Neuronal stem cell (in vitro differentiated cells): ENCODE measurements at regions not wholly inside any gene's neighbourhood (a gene's known extent, or its start where the extent isn't known, plus 50 kb on each side); places are given as distances from the start of the nearest gene placed in this dataset.

Source experiments
- DNase-seq: peaks from one replicate; pipeline ENCODE4 v3.0.0-alpha.2; 2013; ENCODE audit warnings: low spot score
- H2AFZ ChIP-seq: one replicate; pipeline ENCODE4 v1.6.1; 2013; ENCODE audit warnings: mild to moderate bottlenecking, low read length, inconsistent platforms
- H2AK5ac ChIP-seq: 2 replicates; pipeline ENCODE4 v1.6.1; 2013; ENCODE audit warnings: low read depth, mild to moderate bottlenecking, inconsistent platforms, low read length, moderate library complexity, mixed read lengths
- H2BK120ac ChIP-seq: 2 replicates; pipeline ENCODE4 v1.6.1; 2013; ENCODE audit warnings: low read depth, mild to moderate bottlenecking, inconsistent platforms, low read length, moderate library complexity, mixed read lengths
- H2BK12ac ChIP-seq: one replicate; pipeline ENCODE4 v1.6.1; 2013; ENCODE audit warnings: low read length, inconsistent platforms
- H2BK15ac ChIP-seq: 2 replicates; pipeline ENCODE4 v1.6.1; 2013; ENCODE audit warnings: mild to moderate bottlenecking, low read length, inconsistent platforms, mixed read lengths
- H2BK5ac ChIP-seq: one replicate; pipeline ENCODE4 v1.6.1; 2013; ENCODE audit warnings: inconsistent platforms, mild to moderate bottlenecking, low read length, moderate library complexity
- H3K14ac ChIP-seq: one replicate; pipeline ENCODE4 v1.6.1; 2013; ENCODE audit warnings: low read length, inconsistent platforms
- H3K18ac ChIP-seq: 2 replicates; pipeline ENCODE4 v1.6.1; 2013; ENCODE audit warnings: low read length, inconsistent platforms
- H3K23ac ChIP-seq: 2 replicates; pipeline ENCODE4 v1.6.1; 2013; ENCODE audit warnings: low read depth, mild to moderate bottlenecking, mixed read lengths, low read length, inconsistent platforms; ENCODE audit not compliant: poor library complexity
- H3K27ac ChIP-seq: replicated peaks from 3 replicates; pipeline ENCODE4 v1.5.1; 2013; ENCODE audit warnings: low read length, inconsistent platforms
- H3K27me3 ChIP-seq, 3 experiments: 2 replicates each; pipeline ENCODE4 v1.6.1; 2013; ENCODE audit warnings: low read length in 3 of 3, mild to moderate bottlenecking in 2 of 3, inconsistent platforms in 1 of 3, low read depth in 1 of 3, mixed read lengths in 1 of 3, moderate library complexity in 1 of 3; ENCODE audit not compliant: control insufficient read depth in 3 of 3, insufficient read depth in 3 of 3
- H3K36me3 ChIP-seq, 2 donors: replicated peaks in 1 of 2; 2 replicates each; pipeline ENCODE4 v1.6.1; 2013; ENCODE audit warnings: low read length in 2 of 2; ENCODE audit not compliant: control insufficient read depth in 2 of 2, insufficient read depth in 2 of 2
- H3K4ac ChIP-seq: 2 replicates; pipeline ENCODE4 v1.6.1; 2013; ENCODE audit warnings: inconsistent platforms, mild to moderate bottlenecking, low read length, moderate library complexity
- H3K4me1 ChIP-seq, 2 donors: 1 replicate in 1 of 2; 2 replicates in 1 of 2; pipeline ENCODE4 v1.6.1; 2013; ENCODE audit warnings: low read length in 2 of 2, low read depth in 1 of 2; ENCODE audit not compliant: control insufficient read depth in 2 of 2, insufficient read depth in 1 of 2
- H3K4me2 ChIP-seq: one replicate; pipeline ENCODE4 v1.6.1; 2013; ENCODE audit warnings: mild to moderate bottlenecking, low read length, inconsistent platforms; ENCODE audit not compliant: insufficient read depth, poor library complexity, severe bottlenecking
- H3K4me3 ChIP-seq, 2 donors: 2 replicates each; pipeline ENCODE4 v1.5.1; 2013; ENCODE audit warnings: low read length in 2 of 2, mild to moderate bottlenecking in 2 of 2, inconsistent platforms in 1 of 2, moderate library complexity in 1 of 2
- H3K79me1 ChIP-seq: one replicate; pipeline ENCODE4 v1.6.1; 2013; ENCODE audit warnings: low read depth, mild to moderate bottlenecking, inconsistent platforms, low read length, moderate library complexity
- H3K9ac ChIP-seq: one replicate; pipeline ENCODE4 v1.6.1; 2013; ENCODE audit warnings: mild to moderate bottlenecking, low read depth, low read length, inconsistent platforms; ENCODE audit not compliant: poor library complexity
- H3K9me3 ChIP-seq, 2 donors: replicated peaks in 1 of 2; 2 replicates each; pipeline versions ENCODE3 to v1.6.1; 2013; ENCODE audit warnings: low read length in 2 of 2, mild to moderate bottlenecking in 2 of 2, inconsistent platforms in 1 of 2, low read depth in 1 of 2, mixed read lengths in 1 of 2, moderate library complexity in 1 of 2; ENCODE audit not compliant: control insufficient read depth in 2 of 2, insufficient read depth in 1 of 2
- H4K8ac ChIP-seq: one replicate; pipeline ENCODE4 v1.6.1; 2013; ENCODE audit warnings: low read depth, mild to moderate bottlenecking, inconsistent platforms, low read length, moderate library complexity
- H4K91ac ChIP-seq: one replicate; pipeline ENCODE4 v1.6.1; 2013; ENCODE audit warnings: low read length, low read depth, mild to moderate bottlenecking, inconsistent platforms; ENCODE audit not compliant: poor library complexity
- WGBS, 2 donors: extraction: QIAGEN DNeasy Blood & Tissue Kit; methylation state at CpG; one replicate each; pipeline ENCODE4 v1.1.7; 2013; ENCODE audit warnings: missing lambda C conversion rate in 2 of 2, mixed read lengths in 1 of 2; ENCODE audit not compliant: insufficient read length in 2 of 2, insufficient replicate concordance in 1 of 2; ENCODE audit errors: extremely low coverage in 2 of 2; 5-methylcytosine and 5-hydroxymethylcytosine counted together

DNA sequence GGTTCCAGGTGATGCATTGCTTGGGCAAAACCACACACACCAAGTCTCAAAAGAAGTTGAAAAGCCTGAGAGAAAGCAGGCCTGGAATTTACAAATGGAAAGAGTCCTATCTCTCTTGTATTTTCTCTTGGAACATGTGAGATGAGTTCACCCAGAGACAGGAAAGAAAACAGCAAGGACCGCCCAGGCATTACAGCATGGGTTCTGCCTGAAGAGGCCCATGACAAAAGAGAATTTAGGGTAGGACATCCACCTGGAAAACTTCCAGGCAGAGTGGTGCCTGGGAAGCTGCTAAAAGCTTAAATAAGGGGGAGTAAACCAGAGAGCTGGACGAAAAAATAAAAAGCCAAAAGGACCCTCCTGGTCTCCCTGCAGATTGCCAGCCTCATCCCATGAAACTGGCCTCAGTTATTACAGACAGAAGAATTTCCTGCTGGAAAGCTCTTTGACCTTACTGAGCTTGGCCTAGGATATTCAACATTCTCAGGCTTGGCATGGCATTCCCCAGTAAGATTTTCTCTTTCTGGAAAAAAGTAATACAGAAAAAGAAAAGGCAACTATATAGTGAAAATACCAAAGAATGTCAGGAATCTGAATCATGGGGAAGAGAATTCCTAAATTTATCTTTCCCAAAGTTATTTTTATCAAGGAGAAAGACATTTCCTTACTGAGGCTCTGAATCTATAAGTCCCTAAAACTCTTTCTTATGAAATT is 121.3 kb upstream of the NUDT4 start:
- no peak overlapping the region for H2BK15ac ChIP-seq
- no CpG with 5 or more reads among the region's 2 CpGs for WGBS, 2 donors

DNA sequence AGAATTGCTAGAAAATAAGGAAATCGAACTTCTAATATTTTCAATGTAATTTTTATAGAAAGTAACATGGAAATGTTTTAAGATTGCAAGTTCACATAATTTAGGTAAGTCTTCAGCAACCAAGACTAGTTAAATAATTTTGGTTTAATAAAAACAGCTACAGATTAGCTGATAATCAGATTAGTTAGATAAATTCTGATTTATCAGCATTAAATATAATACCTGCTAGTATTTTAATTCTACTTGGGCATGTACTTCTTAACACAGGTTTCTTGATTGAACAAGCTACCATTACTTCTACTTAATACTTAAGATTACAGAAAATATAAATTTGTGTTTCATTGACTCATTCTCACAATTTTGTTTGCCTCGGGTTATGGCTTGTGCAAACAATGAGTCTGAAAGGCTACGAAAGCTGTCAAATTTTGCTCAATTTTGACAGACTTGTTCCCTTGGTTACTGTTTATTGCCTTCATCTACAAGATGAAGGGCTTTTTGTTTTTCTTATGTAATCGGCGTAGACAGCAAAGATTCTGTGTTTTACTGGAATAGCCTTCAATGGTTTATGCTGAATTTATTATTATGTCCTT is 116.1 kb upstream of the NUDT4 start:
- H3K9ac ChIP-seq = no peak overlapping the region
- no peak overlapping the region for H3K23ac ChIP-seq
- H3K4me3 ChIP-seq = no peak overlapping the region
- no peak overlapping the region for H3K4ac ChIP-seq
- no peak overlapping the region for H2AK5ac ChIP-seq
- no peak overlapping the region for H2BK5ac ChIP-seq
- no peaks in the 10 kb centered on the region for H3K36me3 ChIP-seq
- H3K9me3 ChIP-seq = no peaks in the 10 kb centered on the region
- H4K91ac ChIP-seq = no peak overlapping the region
- no peak overlapping the region for H2BK15ac ChIP-seq
- H3K4me1 ChIP-seq = no peaks in the 10 kb centered on the region
- no peaks in the 10 kb centered on the region for H3K79me1 ChIP-seq
- H3K4me2 ChIP-seq = no peak overlapping the region
- no peak overlapping the region for H2BK120ac ChIP-seq
- no peak overlapping the region for H2AFZ ChIP-seq
- H3K14ac ChIP-seq = no peak overlapping the region
- H3K27ac ChIP-seq = no peak overlapping the region
- H3K27me3 ChIP-seq = no peaks in the 10 kb centered on the region
- no peak overlapping the region for H2BK12ac ChIP-seq
- no peak for DNase-seq
- H3K18ac ChIP-seq = no peak overlapping the region
- no peak overlapping the region for H4K8ac ChIP-seq
- WGBS, 2 donors = no CpG with 5 or more reads among the region's 5 CpGs

More for the DNA sequence above, 121.3 kb upstream of the NUDT4 start:
- DNase-seq = no peak
- Histone ChIP-seq H3K18ac (no peak overlapping the region), H4K8ac (no peak overlapping the region), H2AK5ac (no peak overlapping the region), H3K23ac (no peak overlapping the region), H3K4me2 (no peak overlapping the region), H2BK120ac (no peak overlapping the region), H3K9me3 (peaks cover 3 to 5% of the 10 kb centered on the region in 2 donors), H3K4me1 (no peaks in the 10 kb centered on the region), H3K4me3 (no peak overlapping the region), H3K9ac (no peak overlapping the region), H2AFZ (no peak overlapping the region), H3K79me1 (no peaks in the 10 kb centered on the region), H2BK12ac (no peak overlapping the region), H3K36me3 (no peaks in the 10 kb centered on the region), H3K27me3 (no peaks in the 10 kb centered on the region), H3K4ac (no peak overlapping the region), H4K91ac (no peak overlapping the region), H3K14ac (no peak overlapping the region), H2BK5ac (no peak overlapping the region), H3K27ac (no peak overlapping the region)

DNA sequence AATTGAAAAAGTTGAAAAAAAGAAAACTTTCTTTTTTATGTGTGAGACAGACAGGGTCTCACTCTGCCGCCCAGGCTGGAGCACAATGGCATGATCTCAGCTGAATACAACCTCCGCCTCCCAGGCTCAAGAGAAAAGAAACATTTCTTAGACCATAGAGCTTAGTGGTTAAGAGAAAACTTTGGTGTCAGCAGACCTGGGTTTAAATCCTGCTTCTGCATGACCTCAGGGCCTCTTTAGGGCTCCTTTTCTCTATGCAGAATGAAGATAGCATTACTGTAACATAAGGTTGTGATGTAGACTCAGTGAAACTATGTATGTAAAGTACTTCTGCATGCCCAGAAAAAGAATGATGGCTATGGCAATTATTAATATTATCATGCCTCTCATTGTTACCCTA is 104.7 kb upstream of the NUDT4 start:
- H2AFZ ChIP-seq = no peak overlapping the region
- H2BK15ac ChIP-seq = no peak overlapping the region
- H4K91ac ChIP-seq = no peak overlapping the region
- H3K36me3 ChIP-seq = no peaks in the 10 kb centered on the region
- no peak overlapping the region for H3K18ac ChIP-seq
- H2BK5ac ChIP-seq = no peak overlapping the region
- no CpG with 5 or more reads among the region's 2 CpGs for WGBS, 2 donors
- peaks cover 0 to 5% of the 10 kb centered on the region in 2 donors for H3K4me1 ChIP-seq
- H2BK12ac ChIP-seq = no peak overlapping the region
- no peak overlapping the region for H3K27ac ChIP-seq
- no peaks in the 10 kb centered on the region for H3K79me1 ChIP-seq
- no peak overlapping the region for H2BK120ac ChIP-seq
- no peak overlapping the region for H2AK5ac ChIP-seq
- no peak overlapping the region for H3K14ac ChIP-seq
- no peak overlapping the region for H3K4me2 ChIP-seq
- H3K9ac ChIP-seq = no peak overlapping the region
- H3K27me3 ChIP-seq = no peaks in the 10 kb centered on the region
- no peaks in the 10 kb centered on the region for H3K9me3 ChIP-seq
- H3K4me3 ChIP-seq = no peak overlapping the region
- no peak overlapping the region for H3K23ac ChIP-seq
- no peak overlapping the region for H4K8ac ChIP-seq
- no peak for DNase-seq
- H3K4ac ChIP-seq = no peak overlapping the region

DNA sequence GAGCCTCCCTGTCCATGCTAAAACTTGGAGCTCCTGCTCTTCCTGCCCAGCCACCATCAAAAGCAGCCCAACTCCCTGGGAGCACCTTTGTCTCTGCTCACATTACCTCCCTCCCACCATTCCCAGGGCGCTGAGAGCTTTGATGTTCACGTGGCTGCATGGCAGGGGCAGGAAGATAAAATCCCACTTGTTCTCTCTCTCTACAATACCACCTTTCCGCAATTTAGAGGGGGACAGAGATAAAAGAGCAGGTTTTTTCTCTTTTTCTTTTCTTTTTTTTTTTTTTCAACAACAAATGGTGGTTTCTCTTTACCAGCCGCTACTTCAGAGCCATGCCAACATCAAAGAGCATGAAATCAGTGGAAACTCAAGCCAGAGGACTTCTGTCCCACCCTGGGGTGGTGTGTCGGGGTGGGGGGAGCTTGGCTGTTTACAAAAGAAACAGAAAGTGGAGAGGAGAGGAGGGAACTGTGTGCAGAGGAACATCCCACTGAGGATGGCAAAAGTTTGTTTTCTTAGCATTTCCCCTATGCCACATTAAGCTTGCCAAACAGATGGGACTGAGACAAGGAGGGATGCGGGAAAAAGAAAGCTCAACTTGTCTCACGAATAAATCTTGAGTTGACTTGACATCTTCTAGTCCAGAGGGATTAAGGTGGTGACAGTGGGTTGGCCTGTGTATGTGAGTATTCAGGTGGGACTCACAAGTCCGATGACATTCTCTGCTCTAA is 103.7 kb upstream of the NUDT4 start:
- no peaks in the 10 kb centered on the region for H3K36me3 ChIP-seq
- H3K4me2 ChIP-seq = no peak overlapping the region
- H3K23ac ChIP-seq = no peak overlapping the region
- no peak overlapping the region for H3K4me3 ChIP-seq
- peaks cover 0 to 5% of the 10 kb centered on the region in 2 donors for H3K4me1 ChIP-seq
- no peaks in the 10 kb centered on the region for H3K79me1 ChIP-seq
- no peak overlapping the region for H2AK5ac ChIP-seq
- WGBS, 2 donors = no CpG with 5 or more reads among the region's 8 CpGs
- H2BK120ac ChIP-seq = no peak overlapping the region
- no peak overlapping the region for H3K18ac ChIP-seq
- H2BK15ac ChIP-seq = no peak overlapping the region
- no peak overlapping the region for H4K8ac ChIP-seq
- H2BK5ac ChIP-seq = no peak overlapping the region
- H3K9me3 ChIP-seq = no peaks in the 10 kb centered on the region
- no peak overlapping the region for H2AFZ ChIP-seq
- H3K27ac ChIP-seq = no peak overlapping the region
- H3K9ac ChIP-seq = no peak overlapping the region
- H2BK12ac ChIP-seq = no peak overlapping the region
- H4K91ac ChIP-seq = no peak overlapping the region
- no peak overlapping the region for H3K14ac ChIP-seq
- no peaks in the 10 kb centered on the region for H3K27me3 ChIP-seq
- DNase-seq = no peak
- no peak overlapping the region for H3K4ac ChIP-seq
